PC-9 (cell line): ENCODE measurements at regions not wholly inside any gene's neighbourhood (a gene's known extent, or its start where the extent isn't known, plus 50 kb on each side); places are given as distances from the start of the nearest gene placed in this dataset.

Experiments
- BruUV-seq: library from RNA; stranded (reverse); fragments of 400-500 nt; replicated peaks from 2 replicates; lab custom pipeline; 2021; lab: Mats Ljungman, UMichigan
- CTCF ChIA-PET: fragments of 300-600 bp; sonication (Branson Sonifier 250); formaldehyde crosslinking; loops from one replicate; lab custom pipeline; 2022; ENCODE audit warnings: antibody characterized with exemption; lab: Charles Lee
- POLR2A ChIA-PET: fragments of 300-600 bp; sonication (Branson Sonifier 250); formaldehyde crosslinking; loops from one replicate; lab custom pipeline; 2022; ENCODE audit warnings: antibody characterized with exemption; ENCODE audit not compliant: unreplicated experiment; lab: Charles Lee
- DNase-seq, 2 experiments: peaks; one replicate each; pipeline versions ENCODE4 v3.0.0 to v3.0.0-alpha.2; 2015 to 2022; ENCODE audit warnings: mixed read lengths in 1 of 2
- H2AFZ ChIP-seq: fragments of 200-600 bp; sonication (generic); 2 replicates; pipeline ENCODE4 v1.8.1; 2017; ENCODE audit warnings: antibody characterized with exemption
- H3F3A ChIP-seq: fragments of 200-600 bp; sonication (generic); 2 replicates; pipeline ENCODE4 v1.8.1; 2017; ENCODE audit warnings: antibody characterized with exemption, mild to moderate bottlenecking, low read depth; ENCODE audit not compliant: insufficient read depth
- H3K27ac ChIP-seq: fragments of 200-600 bp; sonication (generic); 2 replicates; pipeline ENCODE4 v1.6.1; 2016; ENCODE audit warnings: mixed run types
- H3K27me3 ChIP-seq: fragments of 200-600 bp; sonication (generic); 2 replicates; pipeline ENCODE4 v1.6.1; 2016; ENCODE audit warnings: low read depth, mixed run types; ENCODE audit not compliant: insufficient read depth
- H3K36me3 ChIP-seq: fragments of 200-600 bp; sonication (generic); 2 replicates; pipeline ENCODE4 v1.6.1; 2016; ENCODE audit warnings: low read depth, mixed run types
- H3K4me1 ChIP-seq: fragments of 200-600 bp; sonication (generic); replicated peaks from 2 replicates; pipeline ENCODE4 v1.6.1; 2016; ENCODE audit warnings: mixed run types; ENCODE audit not compliant: insufficient read depth
- H3K4me2 ChIP-seq: fragments of 200-600 bp; sonication (generic); 2 replicates; pipeline ENCODE4 v1.6.1; 2017; ENCODE audit warnings: mixed run types
- H3K4me3 ChIP-seq: fragments of 200-600 bp; sonication (generic); 2 replicates; pipeline ENCODE4 v1.6.1; 2016; ENCODE audit warnings: mixed run types
- H3K79me2 ChIP-seq: fragments of 200-600 bp; sonication (generic); 2 replicates; pipeline ENCODE4 v1.6.1; 2017; ENCODE audit warnings: low read depth, mixed run types
- H3K9me2 ChIP-seq: fragments of 200-600 bp; sonication (generic); 2 replicates; pipeline ENCODE4 v1.8.1; 2017; ENCODE audit warnings: mild to moderate bottlenecking; ENCODE audit not compliant: insufficient read depth
- H3K9me3 ChIP-seq: fragments of 200-600 bp; sonication (generic); 2 replicates; pipeline ENCODE4 v1.8.1; 2016; ENCODE audit warnings: low read depth; ENCODE audit not compliant: insufficient read depth
- H4K20me1 ChIP-seq: fragments of 200-600 bp; sonication (generic); 2 replicates; pipeline ENCODE4 v1.8.1; 2017; ENCODE audit not compliant: insufficient read depth
- EZH2 ChIP-seq: fragments of 200-600 bp; sonication (generic); IDR thresholded peaks from 2 replicates; pipeline ENCODE4 v1.8.0; 2017; ENCODE audit warnings: antibody characterized with exemption, low read depth
- intact Hi-C: fragments of 100-400 bp; cut with micrococcal nuclease; formaldehyde crosslinking; loops from one replicate; pipeline ENCODE4 v1.10.0; 2022; ENCODE audit not compliant: unreplicated experiment
- TF ChIP-seq, protein P1 (sequence below): fragments of 200-600 bp; sonication (generic); conservative IDR thresholded peaks from 2 replicates; pipeline ENCODE4 v1.6.1; 2017; ENCODE audit warnings: mixed run types, antibody characterized with exemption, mild to moderate bottlenecking, moderate library complexity

- POLR2A ChIA-PET = no interaction called here
- H3K9me2 ChIP-seq = no peaks in the 10 kb centered on the region
- H3K27me3 ChIP-seq = no peaks in the 10 kb centered on the region
- intact Hi-C loops = no loop called here
- no peak overlapping the region for H3K4me2 ChIP-seq
- TF ChIP-seq, protein P1, sequence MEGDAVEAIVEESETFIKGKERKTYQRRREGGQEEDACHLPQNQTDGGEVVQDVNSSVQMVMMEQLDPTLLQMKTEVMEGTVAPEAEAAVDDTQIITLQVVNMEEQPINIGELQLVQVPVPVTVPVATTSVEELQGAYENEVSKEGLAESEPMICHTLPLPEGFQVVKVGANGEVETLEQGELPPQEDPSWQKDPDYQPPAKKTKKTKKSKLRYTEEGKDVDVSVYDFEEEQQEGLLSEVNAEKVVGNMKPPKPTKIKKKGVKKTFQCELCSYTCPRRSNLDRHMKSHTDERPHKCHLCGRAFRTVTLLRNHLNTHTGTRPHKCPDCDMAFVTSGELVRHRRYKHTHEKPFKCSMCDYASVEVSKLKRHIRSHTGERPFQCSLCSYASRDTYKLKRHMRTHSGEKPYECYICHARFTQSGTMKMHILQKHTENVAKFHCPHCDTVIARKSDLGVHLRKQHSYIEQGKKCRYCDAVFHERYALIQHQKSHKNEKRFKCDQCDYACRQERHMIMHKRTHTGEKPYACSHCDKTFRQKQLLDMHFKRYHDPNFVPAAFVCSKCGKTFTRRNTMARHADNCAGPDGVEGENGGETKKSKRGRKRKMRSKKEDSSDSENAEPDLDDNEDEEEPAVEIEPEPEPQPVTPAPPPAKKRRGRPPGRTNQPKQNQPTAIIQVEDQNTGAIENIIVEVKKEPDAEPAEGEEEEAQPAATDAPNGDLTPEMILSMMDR = no peak
- TF ChIP-seq EZH2 = no peak
- H4K20me1 ChIP-seq = no peaks in the 10 kb centered on the region
- no peak for DNase-seq
- no peak overlapping the region for H2AFZ ChIP-seq
- H3K4me3 ChIP-seq = no peak overlapping the region
- CTCF ChIA-PET = no interaction called here
- H3K9me3 ChIP-seq = no peaks in the 10 kb centered on the region
- no peaks in the 10 kb centered on the region for H3K79me2 ChIP-seq
- H3F3A ChIP-seq = no peaks in the 10 kb centered on the region
- no peak overlapping the region for H3K27ac ChIP-seq
- BruUV-seq = no TSS peak
- H3K4me1 ChIP-seq = no peaks in the 10 kb centered on the region
- H3K36me3 ChIP-seq = no peaks in the 10 kb centered on the region
These were observed 108.4 kb upstream of the FSTL5 start for GRCh38 chr4:162272215-162272614.

DNA sequence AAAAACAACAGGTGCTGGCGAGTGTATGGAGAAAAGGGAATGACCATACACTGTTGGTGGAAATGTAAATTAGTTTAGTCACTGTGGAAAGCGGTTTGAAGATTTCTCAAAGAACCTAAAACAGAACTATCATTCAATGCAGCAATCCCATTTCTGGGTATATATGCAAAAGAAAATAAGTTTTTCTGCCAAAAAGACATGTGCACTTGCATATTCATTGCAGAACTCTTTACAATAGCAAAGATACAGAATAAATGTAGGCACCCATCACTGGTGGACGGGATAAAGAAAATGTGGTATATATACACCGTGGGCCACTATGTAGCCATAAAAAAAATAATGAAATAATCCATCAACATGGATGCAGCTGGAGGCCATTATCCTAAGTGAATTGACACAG is 105.1 kb upstream of the FSTL5 start:
- no peaks in the 10 kb centered on the region for H3K9me2 ChIP-seq
- no peaks in the 10 kb centered on the region for H3F3A ChIP-seq
- no peak for TF ChIP-seq EZH2
- TF ChIP-seq, protein P1 = no peak
- no peak overlapping the region for H3K4me2 ChIP-seq
- H3K27me3 ChIP-seq = no peaks in the 10 kb centered on the region
- H4K20me1 ChIP-seq = no peaks in the 10 kb centered on the region
- no peak overlapping the region for H2AFZ ChIP-seq
- H3K79me2 ChIP-seq = no peaks in the 10 kb centered on the region
- no peak overlapping the region for H3K4me3 ChIP-seq
- intact Hi-C loops = no loop called here
- H3K36me3 ChIP-seq = no peaks in the 10 kb centered on the region
- DNase-seq = no peak
- no peak overlapping the region for H3K27ac ChIP-seq
- H3K9me3 ChIP-seq = no peaks in the 10 kb centered on the region
- POLR2A ChIA-PET = no interaction called here
- no TSS peak for BruUV-seq
- no peaks in the 10 kb centered on the region for H3K4me1 ChIP-seq
- CTCF ChIA-PET = no interaction called here

DNA sequence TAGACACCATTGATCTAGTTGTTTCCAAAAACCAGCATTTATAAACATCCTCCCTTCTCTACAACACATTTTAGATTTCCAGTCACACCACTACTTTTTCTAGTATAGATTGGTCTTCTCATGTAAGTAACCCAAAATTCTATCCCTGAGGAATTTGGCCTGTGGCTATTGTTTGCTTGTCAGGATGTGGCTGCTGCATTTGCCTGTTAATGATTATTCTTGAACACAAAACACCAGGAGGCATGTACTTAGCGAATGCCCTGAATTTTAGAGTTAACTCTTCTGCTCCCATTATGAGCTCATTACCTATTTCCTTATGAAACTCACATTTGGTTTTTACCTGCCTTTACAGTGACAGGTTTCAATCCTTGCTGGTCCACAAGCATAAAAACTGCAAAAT is 102.0 kb upstream of the FSTL5 start:
- Histone ChIP-seq H4K20me1 (no peaks in the 10 kb centered on the region), H3K27me3 (no peaks in the 10 kb centered on the region), H3K4me3 (no peak overlapping the region), H3K79me2 (no peaks in the 10 kb centered on the region), H2AFZ (no peak overlapping the region), H3K9me2 (no peaks in the 10 kb centered on the region), H3K4me1 (no peaks in the 10 kb centered on the region), H3K36me3 (no peaks in the 10 kb centered on the region), H3K27ac (no peak overlapping the region), H3K9me3 (no peaks in the 10 kb centered on the region), H3K4me2 (no peak overlapping the region), H3F3A (no peaks in the 10 kb centered on the region)
- DNase-seq = no peak
- no TSS peak for BruUV-seq
- intact Hi-C loops = no loop called here
- no peak for TF ChIP-seq EZH2
- TF ChIP-seq, protein P1 = no peak
- CTCF ChIA-PET = no interaction called here
- POLR2A ChIA-PET = interaction anchor here (0.7 kb wide), 1 partner anchor 257 kb away, joined by 3 read pairs; no protein-coding TSS in a partner anchor
